ENCODE measurements at regions not wholly inside any gene's neighbourhood (a gene's known extent, or its start where the extent isn't known, plus 50 kb on each side); places are given as distances from the start of the nearest gene placed in this dataset.
"Not testable (repeated sequence)": the region's sequence is repeated elsewhere in the genome, so short reads cannot be mapped to it uniquely, and the experiment has no call there.

DNA sequence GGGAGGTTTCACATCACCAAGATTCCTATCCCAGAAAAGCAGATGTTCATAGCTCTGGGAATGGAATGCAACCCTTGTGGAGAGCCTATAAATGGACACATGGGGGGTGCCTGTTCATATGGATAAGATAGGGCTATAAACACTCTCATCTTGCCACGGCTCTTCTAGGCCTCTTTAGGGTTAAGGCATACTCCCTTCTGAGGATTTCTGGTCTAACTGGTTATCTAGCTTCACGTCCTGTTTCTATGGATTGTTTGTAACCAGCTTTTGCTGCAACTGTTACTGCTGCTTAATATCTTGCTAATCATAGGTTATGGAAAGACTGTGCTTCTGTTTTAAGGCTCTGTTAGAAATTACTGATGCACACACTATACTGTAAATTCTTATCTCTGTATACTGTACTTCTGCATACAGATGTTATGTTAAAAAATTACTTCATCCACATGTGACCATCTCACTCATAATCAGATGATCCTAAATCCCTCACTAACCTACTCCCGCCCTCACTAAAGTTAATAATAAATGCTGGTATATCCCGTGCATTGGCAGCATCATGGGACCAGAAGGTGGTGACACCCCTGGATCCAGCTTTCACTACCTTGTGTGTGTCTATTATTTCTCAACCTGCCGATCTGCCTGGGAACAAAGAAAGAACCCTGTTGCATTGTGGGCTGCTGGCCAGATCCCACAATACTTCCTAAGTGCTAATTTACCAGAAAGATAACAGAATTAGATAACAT is 68.7 kb downstream of the PRKAB2 start:
- not testable (repeated sequence) for H3K27ac Mint-ChIP-seq (ENCODE audit: unreplicated experiment); DNase-seq; H3K9me3 Mint-ChIP-seq (ENCODE audit: unreplicated experiment); H3K27me3 Mint-ChIP-seq (ENCODE audit: unreplicated experiment); H3K36me3 Mint-ChIP-seq (ENCODE audit: unreplicated experiment); H3K4me3 Mint-ChIP-seq (ENCODE audit: unreplicated experiment); H3K4me1 Mint-ChIP-seq (ENCODE audit: low read depth, unreplicated experiment)

DNA sequence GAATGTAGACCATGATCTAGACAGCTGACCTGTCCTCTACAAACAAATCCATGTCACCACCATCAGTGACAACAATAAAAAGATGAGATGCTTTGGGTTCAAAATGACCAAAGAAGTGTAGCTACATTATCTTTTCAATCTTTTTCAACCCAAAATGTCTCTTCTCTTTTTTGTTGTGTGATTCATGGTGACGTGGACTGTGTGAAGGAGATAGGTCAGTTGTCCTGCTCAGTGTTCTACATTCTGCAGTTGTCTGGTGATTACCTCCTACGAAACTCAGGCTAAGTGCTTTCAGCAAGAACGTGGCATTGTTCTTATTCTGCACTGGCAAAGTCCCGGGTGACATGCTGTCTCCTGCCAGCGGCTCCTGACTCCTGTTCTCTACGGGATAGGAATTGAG is 73.1 kb downstream of the PRKAB2 start:
- Mint-ChIP-seq H3K9me3 (ENCODE audit: unreplicated experiment) (no peaks in the 10 kb centered on the region), H3K4me3 (ENCODE audit: unreplicated experiment) (no peak overlapping the region), H3K27ac (ENCODE audit: unreplicated experiment) (no peak overlapping the region), H3K27me3 (ENCODE audit: unreplicated experiment) (no peaks in the 10 kb centered on the region), H3K4me1 (ENCODE audit: low read depth, unreplicated experiment) (peaks cover 2% of the 10 kb centered on the region), H3K36me3 (ENCODE audit: unreplicated experiment) (peaks cover 3% of the 10 kb centered on the region)
- DNase-seq, result no peak
- TF ChIP-seq, protein P1, sequence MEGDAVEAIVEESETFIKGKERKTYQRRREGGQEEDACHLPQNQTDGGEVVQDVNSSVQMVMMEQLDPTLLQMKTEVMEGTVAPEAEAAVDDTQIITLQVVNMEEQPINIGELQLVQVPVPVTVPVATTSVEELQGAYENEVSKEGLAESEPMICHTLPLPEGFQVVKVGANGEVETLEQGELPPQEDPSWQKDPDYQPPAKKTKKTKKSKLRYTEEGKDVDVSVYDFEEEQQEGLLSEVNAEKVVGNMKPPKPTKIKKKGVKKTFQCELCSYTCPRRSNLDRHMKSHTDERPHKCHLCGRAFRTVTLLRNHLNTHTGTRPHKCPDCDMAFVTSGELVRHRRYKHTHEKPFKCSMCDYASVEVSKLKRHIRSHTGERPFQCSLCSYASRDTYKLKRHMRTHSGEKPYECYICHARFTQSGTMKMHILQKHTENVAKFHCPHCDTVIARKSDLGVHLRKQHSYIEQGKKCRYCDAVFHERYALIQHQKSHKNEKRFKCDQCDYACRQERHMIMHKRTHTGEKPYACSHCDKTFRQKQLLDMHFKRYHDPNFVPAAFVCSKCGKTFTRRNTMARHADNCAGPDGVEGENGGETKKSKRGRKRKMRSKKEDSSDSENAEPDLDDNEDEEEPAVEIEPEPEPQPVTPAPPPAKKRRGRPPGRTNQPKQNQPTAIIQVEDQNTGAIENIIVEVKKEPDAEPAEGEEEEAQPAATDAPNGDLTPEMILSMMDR (IDR thresholded peaks at IDR 0.05; ENCODE audit: partially characterized antibody, unreplicated experiment), result no peak

DNA sequence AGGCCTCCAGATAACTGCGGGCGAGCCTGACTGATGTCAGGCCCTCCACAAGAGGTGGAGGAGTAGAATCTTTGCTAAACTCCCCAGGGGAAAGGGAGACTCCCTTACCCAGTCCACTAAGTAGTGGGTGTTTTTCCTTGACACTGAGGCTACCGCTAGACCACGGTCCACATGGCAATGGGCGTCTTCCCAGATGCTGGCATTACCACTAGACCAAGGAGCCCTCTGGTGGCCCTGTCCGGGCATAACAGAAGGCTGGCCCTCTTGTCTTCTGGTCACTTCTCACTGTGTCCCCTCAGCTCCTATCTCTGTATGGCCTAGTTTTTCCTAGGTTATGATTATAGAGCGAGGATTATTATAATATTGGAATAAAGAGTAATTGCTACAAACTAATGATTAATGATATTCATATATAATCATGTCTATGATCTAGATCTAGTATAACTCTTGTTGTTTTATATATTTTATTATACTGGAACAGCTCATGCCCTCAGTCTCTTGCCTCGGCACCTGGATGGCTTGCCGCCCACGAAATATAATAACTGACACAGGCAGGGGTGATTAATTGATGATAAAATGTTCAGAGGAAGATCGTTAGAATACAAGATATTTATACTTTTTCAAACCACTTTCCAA is 73.8 kb downstream of the PRKAB2 start:
- not testable (repeated sequence) for H3K9me3 Mint-ChIP-seq (ENCODE audit: unreplicated experiment); H3K4me1 Mint-ChIP-seq (ENCODE audit: low read depth, unreplicated experiment); H3K27me3 Mint-ChIP-seq (ENCODE audit: unreplicated experiment); H3K36me3 Mint-ChIP-seq (ENCODE audit: unreplicated experiment); H3K27ac Mint-ChIP-seq (ENCODE audit: unreplicated experiment); H3K4me3 Mint-ChIP-seq (ENCODE audit: unreplicated experiment)
- TF ChIP-seq, protein P1 (IDR thresholded peaks at IDR 0.05; ENCODE audit: partially characterized antibody, unreplicated experiment), result peak; percentile 52
- peak; percentile 69 for DNase-seq

DNA sequence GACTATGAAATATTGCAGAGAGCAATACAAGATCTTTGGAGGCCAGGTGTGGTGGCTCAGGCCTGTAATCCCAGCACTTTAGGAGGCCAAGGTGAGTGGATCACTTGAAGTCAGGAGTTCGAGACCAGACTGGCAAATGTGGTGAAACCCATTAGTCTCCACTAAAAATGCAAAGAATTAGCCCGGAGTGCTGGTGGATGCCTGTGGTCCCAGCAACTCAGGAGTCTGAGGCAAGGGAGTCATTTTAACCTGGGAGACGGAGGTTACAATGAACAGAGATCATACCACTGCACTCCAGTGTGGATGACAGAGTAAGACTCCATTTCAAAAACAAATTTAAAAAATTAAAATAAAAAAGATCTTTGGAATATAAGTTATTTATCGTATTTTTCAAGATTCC is 76.6 kb downstream of the PRKAB2 start:
- Mint-ChIP-seq H3K36me3 (ENCODE audit: unreplicated experiment) (no peaks in the 10 kb centered on the region), H3K4me3 (ENCODE audit: unreplicated experiment) (no peak overlapping the region), H3K4me1 (ENCODE audit: low read depth, unreplicated experiment) (no peaks in the 10 kb centered on the region), H3K27me3 (ENCODE audit: unreplicated experiment) (no peaks in the 10 kb centered on the region), H3K27ac (ENCODE audit: unreplicated experiment) (no peak overlapping the region), H3K9me3 (ENCODE audit: unreplicated experiment) (no peaks in the 10 kb centered on the region)
- no peak for DNase-seq
- TF ChIP-seq, protein P1 (IDR thresholded peaks at IDR 0.05; ENCODE audit: partially characterized antibody, unreplicated experiment), result no peak

DNA sequence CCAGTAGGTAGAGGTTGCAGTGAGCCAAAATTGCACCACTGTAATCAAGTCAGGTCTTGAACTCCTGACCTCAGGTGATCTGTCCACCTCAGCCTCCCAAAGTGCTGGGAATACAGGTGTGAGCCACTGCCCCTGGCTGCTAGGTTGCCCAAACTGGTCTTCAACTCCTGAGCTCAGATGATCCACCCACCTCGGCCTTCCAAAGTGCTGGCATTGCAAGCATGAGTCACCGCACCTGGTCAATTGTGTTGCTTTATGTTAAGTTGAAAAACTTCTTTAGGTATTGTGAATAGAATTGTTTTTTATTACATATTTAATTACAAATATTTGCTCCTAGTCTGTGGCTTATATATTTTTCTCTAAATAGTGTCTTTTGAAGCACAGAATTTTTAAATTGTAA is 80.5 kb downstream of the PRKAB2 start:
- TF ChIP-seq, protein P1 (IDR thresholded peaks at IDR 0.05; ENCODE audit: partially characterized antibody, unreplicated experiment), result no peak
- no peaks in the 10 kb centered on the region for H3K27me3 Mint-ChIP-seq (ENCODE audit: unreplicated experiment)
- no peak for DNase-seq
- H3K4me1 Mint-ChIP-seq (ENCODE audit: low read depth, unreplicated experiment), result no peaks in the 10 kb centered on the region
- no peaks in the 10 kb centered on the region for H3K36me3 Mint-ChIP-seq (ENCODE audit: unreplicated experiment)
- no peak overlapping the region for H3K4me3 Mint-ChIP-seq (ENCODE audit: unreplicated experiment)
- no peak overlapping the region for H3K27ac Mint-ChIP-seq (ENCODE audit: unreplicated experiment)
- H3K9me3 Mint-ChIP-seq (ENCODE audit: unreplicated experiment), result no peaks in the 10 kb centered on the region

Measured in glutamatergic neuron (in vitro differentiated cells).